ENCODE measurements at regions not wholly inside any gene's neighbourhood (a gene's known extent, or its start where the extent isn't known, plus 50 kb on each side); places are given as distances from the start of the nearest gene placed in this dataset.

DNA sequence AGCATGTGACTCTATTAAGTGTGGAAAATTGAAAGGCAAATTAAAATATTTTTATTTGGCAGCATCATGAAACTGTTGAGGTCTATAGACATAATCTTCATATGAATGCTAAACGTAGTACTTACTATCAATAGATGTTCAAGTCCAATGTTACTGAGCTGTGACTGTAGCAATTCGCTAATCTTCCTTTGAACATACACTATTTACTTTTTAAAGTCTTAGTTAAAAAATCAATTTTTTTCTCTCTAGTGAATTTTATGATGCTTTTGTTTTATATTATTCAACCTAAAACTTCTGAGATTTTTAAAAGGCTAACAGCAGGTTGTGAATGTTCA lies 85.2 kb upstream of the ELOVL5 start:
- no peaks in the 10 kb centered on the region for H3K36me3 ChIP-seq (ENCODE audit: insufficient read depth, insufficient read length, low read length)

GRCh38 chr6:53433261-53433950 lies 84.7 kb upstream of the ELOVL5 start:
- Histone ChIP-seq H3K4me1 (ENCODE audit: insufficient read depth, insufficient read length) (no peaks in the 10 kb centered on the region), H3K27me3 (ENCODE audit: insufficient read depth, insufficient read length) (no peaks in the 10 kb centered on the region), H3K36me3 (ENCODE audit: insufficient read depth, insufficient read length, low read length) (no peaks in the 10 kb centered on the region), H3K9ac (ENCODE audit: insufficient read length, low read depth) (no peak overlapping the region), H3K9me3 (ENCODE audit: insufficient read depth, low read length) (no peaks in the 10 kb centered on the region), H3K4me3 (ENCODE audit: insufficient read length, low read depth) (no peak overlapping the region)
- TF ChIP-seq YY1 (IDR thresholded peaks at IDR 0.05; ENCODE audit: insufficient read depth, insufficient read length) (no peak), ZNF274 (IDR thresholded peaks at IDR 0.05; ENCODE audit: low read depth, low read length) (no peak), SUZ12 (IDR thresholded peaks at IDR 0.05; ENCODE audit: extremely low read depth, insufficient read depth, insufficient read length) (no peak)
- no peak for DNase-seq (ENCODE audit: low read depth, low spot score)

More for the DNA sequence above, 85.2 kb upstream of the ELOVL5 start:
- no peaks in the 10 kb centered on the region for H3K4me1 ChIP-seq (ENCODE audit: insufficient read depth, insufficient read length)
- no peak overlapping the region for H3K9ac ChIP-seq (ENCODE audit: insufficient read length, low read depth)
- H3K9me3 ChIP-seq (ENCODE audit: insufficient read depth, low read length), result no peaks in the 10 kb centered on the region
- DNase-seq (ENCODE audit: low read depth, low spot score), result no peak
- no peaks in the 10 kb centered on the region for H3K27me3 ChIP-seq (ENCODE audit: insufficient read depth, insufficient read length)
- TF ChIP-seq YY1 (IDR thresholded peaks at IDR 0.05; ENCODE audit: insufficient read depth, insufficient read length) (no peak), ZNF274 (IDR thresholded peaks at IDR 0.05; ENCODE audit: low read depth, low read length) (no peak), SUZ12 (IDR thresholded peaks at IDR 0.05; ENCODE audit: extremely low read depth, insufficient read depth, insufficient read length) (no peak)
- no peak overlapping the region for H3K4me3 ChIP-seq (ENCODE audit: insufficient read length, low read depth)

GRCh38 chr6:53432318-53433161 lies 83.8 kb upstream of the ELOVL5 start:
- Histone ChIP-seq H3K9me3 (ENCODE audit: insufficient read depth, low read length) (no peaks in the 10 kb centered on the region), H3K9ac (ENCODE audit: insufficient read length, low read depth) (no peak overlapping the region), H3K4me1 (ENCODE audit: insufficient read depth, insufficient read length) (no peaks in the 10 kb centered on the region), H3K4me3 (ENCODE audit: insufficient read length, low read depth) (no peak overlapping the region), H3K36me3 (ENCODE audit: insufficient read depth, insufficient read length, low read length) (no peaks in the 10 kb centered on the region), H3K27me3 (ENCODE audit: insufficient read depth, insufficient read length) (no peaks in the 10 kb centered on the region)
- TF ChIP-seq ZNF274 (IDR thresholded peaks at IDR 0.05; ENCODE audit: low read depth, low read length), result no peak
- no peak for TF ChIP-seq YY1 (IDR thresholded peaks at IDR 0.05; ENCODE audit: insufficient read depth, insufficient read length)
- no peak for DNase-seq (ENCODE audit: low read depth, low spot score)

DNA sequence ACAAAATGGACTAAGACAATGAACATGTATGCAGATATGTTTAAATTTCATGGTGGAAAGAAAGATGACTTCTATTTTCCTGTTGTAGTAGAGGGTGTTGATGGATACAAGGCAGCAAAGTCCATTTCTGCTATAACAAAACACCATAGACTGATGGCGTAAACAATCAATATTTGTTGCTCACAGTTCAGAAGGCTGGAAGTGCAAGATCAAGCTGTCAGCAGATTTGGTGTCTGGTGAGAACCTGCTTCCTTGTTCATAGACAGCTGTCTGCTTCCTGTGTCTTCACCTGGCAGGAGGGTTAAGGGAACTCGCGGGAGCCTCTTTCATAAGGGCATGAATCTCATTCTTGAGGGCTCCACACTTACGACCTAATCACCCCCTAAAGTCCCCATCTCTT lies 83.0 kb upstream of the ELOVL5 start:
- no peaks in the 10 kb centered on the region for H3K36me3 ChIP-seq (ENCODE audit: insufficient read depth, insufficient read length, low read length)
- no peaks in the 10 kb centered on the region for H3K9me3 ChIP-seq (ENCODE audit: insufficient read depth, low read length)
- no peak overlapping the region for H3K9ac ChIP-seq (ENCODE audit: insufficient read length, low read depth)
- no peak overlapping the region for H3K4me3 ChIP-seq (ENCODE audit: insufficient read length, low read depth)
- TF ChIP-seq ZNF274 (IDR thresholded peaks at IDR 0.05; ENCODE audit: low read depth, low read length) (no peak), SUZ12 (IDR thresholded peaks at IDR 0.05; ENCODE audit: extremely low read depth, insufficient read depth, insufficient read length) (no peak), YY1 (IDR thresholded peaks at IDR 0.05; ENCODE audit: insufficient read depth, insufficient read length) (no peak)
- H3K4me1 ChIP-seq (ENCODE audit: insufficient read depth, insufficient read length), result no peaks in the 10 kb centered on the region
- H3K27me3 ChIP-seq (ENCODE audit: insufficient read depth, insufficient read length), result no peaks in the 10 kb centered on the region
- no peak for DNase-seq (ENCODE audit: low read depth, low spot score)

- Histone ChIP-seq H3K4me3 (ENCODE audit: insufficient read length, low read depth) (no peak overlapping the region), H3K36me3 (ENCODE audit: insufficient read depth, insufficient read length, low read length) (no peaks in the 10 kb centered on the region), H3K27me3 (ENCODE audit: insufficient read depth, insufficient read length) (no peaks in the 10 kb centered on the region), H3K9me3 (ENCODE audit: insufficient read depth, low read length) (no peaks in the 10 kb centered on the region), H3K9ac (ENCODE audit: insufficient read length, low read depth) (no peak overlapping the region), H3K4me1 (ENCODE audit: insufficient read depth, insufficient read length) (no peaks in the 10 kb centered on the region)
- DNase-seq (ENCODE audit: low read depth, low spot score), result no peak
- TF ChIP-seq YY1 (IDR thresholded peaks at IDR 0.05; ENCODE audit: insufficient read depth, insufficient read length), result no peak
- TF ChIP-seq SUZ12 (IDR thresholded peaks at IDR 0.05; ENCODE audit: extremely low read depth, insufficient read depth, insufficient read length), result no peak
- no peak for TF ChIP-seq ZNF274 (IDR thresholded peaks at IDR 0.05; ENCODE audit: low read depth, low read length)
Observed at GRCh38 chr6:53429401-53429800, 80.7 kb upstream of the ELOVL5 start.

GRCh38 chr6:53428886-53429285 lies 80.1 kb upstream of the ELOVL5 start:
- Histone ChIP-seq H3K4me1 (ENCODE audit: insufficient read depth, insufficient read length) (no peaks in the 10 kb centered on the region), H3K27me3 (ENCODE audit: insufficient read depth, insufficient read length) (no peaks in the 10 kb centered on the region), H3K9ac (ENCODE audit: insufficient read length, low read depth) (no peak overlapping the region), H3K36me3 (ENCODE audit: insufficient read depth, insufficient read length, low read length) (no peaks in the 10 kb centered on the region), H3K9me3 (ENCODE audit: insufficient read depth, low read length) (no peaks in the 10 kb centered on the region), H3K4me3 (ENCODE audit: insufficient read length, low read depth) (no peak overlapping the region)
- no peak for TF ChIP-seq ZNF274 (IDR thresholded peaks at IDR 0.05; ENCODE audit: low read depth, low read length)
- no peak for TF ChIP-seq YY1 (IDR thresholded peaks at IDR 0.05; ENCODE audit: insufficient read depth, insufficient read length)
- no peak for TF ChIP-seq SUZ12 (IDR thresholded peaks at IDR 0.05; ENCODE audit: extremely low read depth, insufficient read depth, insufficient read length)
- no peak for DNase-seq (ENCODE audit: low read depth, low spot score)

DNA sequence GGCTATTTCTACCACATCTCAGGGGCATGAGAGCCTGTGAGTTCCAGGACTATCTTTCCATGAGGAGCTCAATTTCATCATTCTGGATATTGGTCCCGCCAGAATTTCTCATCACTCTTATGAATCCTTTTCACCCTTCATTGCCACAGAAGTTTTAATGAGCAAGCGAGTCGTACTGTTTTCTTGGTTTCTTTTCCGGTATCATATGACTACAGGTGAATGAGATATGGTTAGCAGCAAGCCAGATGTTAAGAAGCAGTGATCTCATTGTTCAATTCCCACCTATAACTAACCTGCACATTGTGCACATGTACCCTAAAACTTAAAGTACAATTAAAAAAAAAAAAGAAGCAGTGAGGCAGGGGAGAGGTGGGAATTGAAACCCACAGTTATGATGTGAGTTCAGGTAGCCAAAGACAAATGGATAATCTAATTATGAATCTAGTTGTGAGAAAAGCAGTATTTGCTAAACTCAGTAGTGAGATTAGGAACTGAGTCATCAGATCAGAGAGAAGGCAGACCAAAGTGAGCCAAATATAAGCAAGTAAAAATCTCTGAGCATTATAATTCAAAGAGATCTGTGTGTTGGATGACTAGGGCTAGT lies 78.0 kb upstream of the ELOVL5 start:
- Histone ChIP-seq H3K4me3 (ENCODE audit: insufficient read length, low read depth) (no peak overlapping the region), H3K27me3 (ENCODE audit: insufficient read depth, insufficient read length) (no peaks in the 10 kb centered on the region), H3K9me3 (ENCODE audit: insufficient read depth, low read length) (no peaks in the 10 kb centered on the region), H3K9ac (ENCODE audit: insufficient read length, low read depth) (no peak overlapping the region), H3K4me1 (ENCODE audit: insufficient read depth, insufficient read length) (no peaks in the 10 kb centered on the region), H3K36me3 (ENCODE audit: insufficient read depth, insufficient read length, low read length) (no peaks in the 10 kb centered on the region)
- TF ChIP-seq SUZ12 (IDR thresholded peaks at IDR 0.05; ENCODE audit: extremely low read depth, insufficient read depth, insufficient read length) (no peak), ZNF274 (IDR thresholded peaks at IDR 0.05; ENCODE audit: low read depth, low read length) (no peak), YY1 (IDR thresholded peaks at IDR 0.05; ENCODE audit: insufficient read depth, insufficient read length) (no peak)
- DNase-seq (ENCODE audit: low read depth, low spot score), result no peak
